ENCODE measurements at regions not wholly inside any gene's neighbourhood (a gene's known extent, or its start where the extent isn't known, plus 50 kb on each side); places are given as distances from the start of the nearest gene placed in this dataset.
A peak's percentile ranks its signal among the peaks of the same experiment; 100 is the strongest.

- DNase-seq, result no peak
Measured at GRCh38 chr13:40376867-40377535, 289.4 kb downstream of the FOXO1 start.

GRCh38 chr13:40377783-40378182, 288.7 kb downstream of the FOXO1 start:
- no peak for DNase-seq

GRCh38 chr13:40379196-40379595, 287.2 kb downstream of the FOXO1 start:
- no peak for DNase-seq

- no peak for DNase-seq
Measured at GRCh38 chr13:40379794-40380578, 286.5 kb downstream of the FOXO1 start.

GRCh38 chr13:40381935-40382764, 284.3 kb downstream of the FOXO1 start:
- no peak for DNase-seq

- no peak for DNase-seq
Measured at GRCh38 chr13:40383132-40383531, 283.3 kb downstream of the FOXO1 start.

- DNase-seq, result no peak
Measured at GRCh38 chr13:40383885-40384284, 282.6 kb downstream of the FOXO1 start.

GRCh38 chr13:40384976-40385857, 281.2 kb downstream of the FOXO1 start:
- DNase-seq, result no peak

- no peak for DNase-seq
Measured at GRCh38 chr13:40385858-40386180, 280.6 kb downstream of the FOXO1 start.

GRCh38 chr13:40386586-40386985, 279.9 kb downstream of the FOXO1 start:
- no peak for DNase-seq

- DNase-seq, result no peak
Measured at GRCh38 chr13:40387775-40388174, 278.7 kb downstream of the FOXO1 start.

GRCh38 chr13:40388617-40389016, 277.8 kb downstream of the FOXO1 start:
- peak; percentile 15 for DNase-seq

GRCh38 chr13:40389081-40389641, 277.3 kb downstream of the FOXO1 start:
- no peak for DNase-seq

- DNase-seq, result no peak
Measured at GRCh38 chr13:40390401-40390916, 276.0 kb downstream of the FOXO1 start.

- no peak for DNase-seq
Measured at GRCh38 chr13:40391788-40392187, 274.7 kb downstream of the FOXO1 start.

- DNase-seq, result no peak
Measured at GRCh38 chr13:40394304-40394985, 272.0 kb downstream of the FOXO1 start.

GRCh38 chr13:40398065-40398464, 268.4 kb downstream of the FOXO1 start:
- DNase-seq, result no peak

GRCh38 chr13:40399756-40400155, 266.7 kb downstream of the FOXO1 start:
- DNase-seq, result no peak

- no peak for DNase-seq
Measured at GRCh38 chr13:40401911-40402776, 264.3 kb downstream of the FOXO1 start.

GRCh38 chr13:40402931-40403431, 263.5 kb downstream of the FOXO1 start:
- DNase-seq, result no peak

Data from activated gamma-delta T cell (primary cell).